ENCODE measurements at regions not wholly inside any gene's neighbourhood (a gene's known extent, or its start where the extent isn't known, plus 50 kb on each side); places are given as distances from the start of the nearest gene placed in this dataset.

- ATAC-seq (no peak), FAIRE-seq (no peak), DNase-seq (ENCODE audit: extremely low read depth in 1 of 4, low spot score in 3 of 4) (no peak)
- H3K4me1 ChIP-seq (replicated peaks in 1 of 2; ENCODE audit: control insufficient read depth in 2 of 2, insufficient read depth in 2 of 2, low read length in 2 of 2) = no peaks in the 10 kb centered on the region
- ChIA-PET CTCF (ENCODE audit: low intra/inter-chr PET ratio) (no interaction called here), POLR2A (no interaction called here)
- no TSS peak for BruUV-seq (replicated peaks)
- no peak overlapping the region for H3K4me3 ChIP-seq
- H3K27me3 ChIP-seq (ENCODE audit: control insufficient read depth in 2 of 2, insufficient read depth in 2 of 2, low read length in 2 of 2) = peaks cover 0 to 9% of the 10 kb centered on the region in 2 experiments; a peak in 3 of 5 replicates
- in situ Hi-C loops (cut with MboI) (no loop called here), intact Hi-C loops (cut with micrococcal nuclease) (no loop called here)
- H3K27ac ChIP-seq (ENCODE audit: extremely low read depth, low read depth, low read length) = no peak overlapping the region
- no peaks in the 10 kb centered on the region for H3K79me2 ChIP-seq (ENCODE audit: control insufficient read depth, insufficient read depth, low read length)
- no peak overlapping the region for H3K4me2 ChIP-seq (ENCODE audit: insufficient read depth, low read length)
- no peaks in the 10 kb centered on the region for H4K20me1 ChIP-seq (replicated peaks; ENCODE audit: control insufficient read depth, insufficient read depth, low read length)
- WGBS (ENCODE audit: insufficient coverage, low coverage, missing lambda C conversion rate) = 0% methylated on average over 5 of the region's 5 CpGs
- no peaks in the 10 kb centered on the region for H3K9me1 ChIP-seq (ENCODE audit: control insufficient read depth, insufficient read depth, low read length)
- no peaks in the 10 kb centered on the region for H3K9me3 ChIP-seq (replicated peaks; ENCODE audit: control insufficient read depth, insufficient read depth, low read depth, low read length)
- no peak overlapping the region for H2AFZ ChIP-seq (ENCODE audit: low read depth, low read length)
- H3K36me3 ChIP-seq (ENCODE audit: control insufficient read depth, insufficient read depth, low read length) = no peaks in the 10 kb centered on the region
- no peak overlapping the region for H3K9ac ChIP-seq (ENCODE audit: insufficient read depth in 1 of 2, low read depth in 2 of 2, low read length in 2 of 2)
- no peak for TF ChIP-seq TFAP4 (CRISPR knock-in tag; IDR thresholded peaks at IDR 0.05; ENCODE audit: borderline replicate concordance)
- TF ChIP-seq HDAC8 (tag; IDR thresholded peaks at IDR 0.05) = no peak
- TF ChIP-seq SIN3B (IDR thresholded peaks at IDR 0.05; ENCODE audit: low read depth) = no peak
- TF ChIP-seq ZNF507 (tag; conservative IDR thresholded peaks at IDR 0.05) = no peak
- no peak for TF ChIP-seq PRDM10 (IDR thresholded peaks at IDR 0.05; ENCODE audit: partially characterized antibody)
- no peak for TF ChIP-seq POLR2B (IDR thresholded peaks at IDR 0.05; ENCODE audit: low read depth, partially characterized antibody)
- TF ChIP-seq ATF7 (IDR thresholded peaks at IDR 0.05) = no peak
- TF ChIP-seq PTBP1 (IDR thresholded peaks at IDR 0.05; ENCODE audit: low read depth, low read length) = no peak
- no peak for TF ChIP-seq ZNF184 (CRISPR knock-in tag; IDR thresholded peaks at IDR 0.05)
- TF ChIP-seq ZNF274 (IDR thresholded peaks at IDR 0.05; ENCODE audit: borderline replicate concordance, low read depth, low read length) = no peak
- TF ChIP-seq SP2 (IDR thresholded peaks at IDR 0.05; ENCODE audit: extremely low read depth, low read depth, low read length, poor library complexity, severe bottlenecking) = no peak
- TF ChIP-seq ATF3 (IDR thresholded peaks at IDR 0.05) = no peak
- TF ChIP-seq ATF3 (CRISPR knock-in tag; conservative IDR thresholded peaks at IDR 0.05) = no peak
- no peak for TF ChIP-seq NRF1 (conservative IDR thresholded peaks at IDR 0.05 in 1 of 2, IDR thresholded peaks at IDR 0.05 in 1 of 2)
- TF ChIP-seq CEBPG (CRISPR knock-in tag; IDR thresholded peaks at IDR 0.05) = no peak
- no peak for TF ChIP-seq CEBPG (tag; conservative IDR thresholded peaks at IDR 0.05 in 1 of 2, IDR thresholded peaks at IDR 0.05 in 1 of 2)
Observed at GRCh38 chr20:20929341-20929740, 176.8 kb downstream of the LINC00237 start.

All from K562 (cell line).